ENCODE measurements at regions not wholly inside any gene's neighbourhood (a gene's known extent, or its start where the extent isn't known, plus 50 kb on each side); places are given as distances from the start of the nearest gene placed in this dataset.

DNA sequence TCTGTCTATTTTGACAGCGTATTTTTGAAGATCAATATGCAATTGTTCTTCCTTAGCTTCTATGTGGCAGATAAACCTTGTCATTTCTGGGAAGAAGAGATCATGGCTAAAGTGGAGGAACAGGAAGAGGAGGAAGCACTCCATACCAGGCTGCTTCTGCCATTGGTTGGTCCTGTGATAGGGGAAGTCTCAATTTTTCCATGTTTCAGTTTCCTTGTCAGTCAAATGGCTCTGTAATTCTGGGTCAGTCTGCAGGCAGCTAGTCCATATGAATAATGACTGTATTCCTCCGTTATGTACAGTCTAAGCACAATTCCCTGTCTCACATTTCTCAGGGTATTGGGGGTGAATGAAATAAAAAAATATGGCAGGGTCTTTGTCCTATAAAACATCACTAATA lies 277.6 kb upstream of the CXCR4 start:
- no peak for TF ChIP-seq XRCC5 (IDR thresholded peaks at IDR 0.05; ENCODE audit: low read depth, low read length)
- no peak for TF ChIP-seq SP2 (IDR thresholded peaks at IDR 0.05; ENCODE audit: extremely low read depth, low read depth, low read length, poor library complexity, severe bottlenecking)
- TF ChIP-seq CBFA2T3 (IDR thresholded peaks at IDR 0.05) = no peak
- no peak for TF ChIP-seq U2AF2 (optimal IDR thresholded peaks at IDR 0.05; ENCODE audit: low read depth, low read length)
- TF ChIP-seq E4F1 (CRISPR knock-in tag; IDR thresholded peaks at IDR 0.05; ENCODE audit: borderline replicate concordance) = no peak
- TF ChIP-seq EP400 (IDR thresholded peaks at IDR 0.05) = no peak
- TF ChIP-seq SRSF9 (IDR thresholded peaks at IDR 0.05; ENCODE audit: borderline replicate concordance, low read depth, low read length) = no peak
